ENCODE measurements at regions not wholly inside any gene's neighbourhood (a gene's known extent, or its start where the extent isn't known, plus 50 kb on each side); places are given as distances from the start of the nearest gene placed in this dataset.
"Not testable (repeated sequence)": the region's sequence is repeated elsewhere in the genome, so short reads cannot be mapped to it uniquely, and the experiment has no call there.

DNA sequence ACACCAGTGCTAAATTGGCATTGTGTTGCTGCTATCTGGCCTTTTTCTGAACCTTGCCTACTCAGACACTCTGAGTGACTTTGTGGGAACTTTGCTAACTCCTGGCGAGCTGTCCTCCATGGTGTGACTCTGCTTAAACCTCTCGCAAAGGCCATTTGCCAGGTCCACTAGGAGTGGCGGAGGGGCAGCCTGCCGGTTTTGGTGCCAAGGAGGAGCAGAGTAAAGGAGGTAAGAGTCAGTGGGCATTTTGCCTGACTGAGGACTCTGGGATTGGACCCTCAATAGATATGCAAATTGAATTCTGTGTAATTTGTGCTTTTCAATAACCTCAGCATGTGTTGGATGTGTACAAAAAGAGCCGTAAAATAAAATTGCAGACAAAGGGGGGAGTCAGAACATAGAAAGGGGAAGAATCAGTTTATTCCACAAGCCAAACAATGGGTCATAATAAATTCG lies 386.6 kb upstream of the NFIA start:
- H3K27ac ChIP-seq = no peak overlapping the region
- no peak for DNase-seq (ENCODE audit: low read depth, low spot score)

DNA sequence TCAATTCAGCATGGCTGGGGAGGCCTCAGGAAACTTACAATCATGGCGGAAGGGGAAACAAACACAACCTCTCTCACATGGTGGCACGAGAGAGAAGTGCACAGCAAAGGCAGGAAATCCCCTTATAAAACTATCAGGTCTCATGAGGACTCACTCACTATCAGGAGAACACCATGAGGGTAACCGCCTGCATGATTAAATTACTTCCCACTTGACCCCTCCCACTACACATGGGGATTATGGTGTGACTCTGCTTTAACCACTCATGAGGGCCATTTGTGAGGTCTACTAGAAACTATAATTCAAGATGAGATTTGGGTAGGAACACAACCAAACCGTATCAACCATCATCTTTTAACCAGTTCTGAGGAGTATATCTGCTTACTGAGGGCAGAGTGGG lies 387.4 kb upstream of the NFIA start:
- no peak for DNase-seq (ENCODE audit: low read depth, low spot score)

DNA sequence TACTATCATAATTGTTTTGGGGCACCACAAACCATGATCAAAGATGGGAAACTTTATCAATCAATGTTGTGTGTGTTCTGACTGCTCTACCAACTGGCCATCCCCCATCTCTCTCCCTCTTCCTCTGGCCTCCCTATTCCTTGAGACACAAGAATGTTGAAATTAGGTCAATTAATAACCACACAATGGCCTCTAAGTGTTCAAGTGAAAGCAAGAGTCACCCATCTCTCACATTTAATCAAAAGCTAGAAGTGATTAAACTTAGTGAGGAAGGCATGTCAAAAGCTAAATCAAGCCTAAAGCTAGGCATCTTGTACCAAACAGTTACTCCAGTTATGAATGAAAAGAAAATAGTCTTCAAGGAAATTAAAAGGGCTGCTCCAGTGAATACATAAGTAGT lies 390.3 kb upstream of the NFIA start:
- no peak for DNase-seq (ENCODE audit: low read depth, low spot score)
- no peak overlapping the region for H3K27ac ChIP-seq

More for the DNA sequence above, 387.4 kb upstream of the NFIA start:
- H3K27ac ChIP-seq = no peak overlapping the region

DNA sequence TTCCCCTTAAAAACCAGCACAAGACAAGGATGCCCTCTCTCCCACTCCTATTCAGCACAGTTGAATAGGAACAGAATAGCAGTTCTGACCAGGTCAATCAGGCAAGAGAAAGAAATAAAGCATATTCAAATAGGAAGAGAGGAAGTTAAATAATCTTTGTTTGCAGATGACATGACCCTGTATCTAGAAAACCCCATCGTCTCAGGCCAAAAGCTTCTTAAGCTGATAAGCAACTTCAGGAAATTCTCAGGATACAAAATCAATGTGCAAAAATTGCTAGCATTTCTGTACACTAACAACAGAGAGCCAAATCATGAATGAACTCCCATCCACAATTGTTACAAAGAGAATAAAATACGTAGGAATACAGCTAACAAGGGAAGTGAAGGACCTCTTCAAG lies 394.1 kb upstream of the NFIA start:
- not testable (repeated sequence) for DNase-seq (ENCODE audit: low read depth, low spot score); H3K27ac ChIP-seq

DNA sequence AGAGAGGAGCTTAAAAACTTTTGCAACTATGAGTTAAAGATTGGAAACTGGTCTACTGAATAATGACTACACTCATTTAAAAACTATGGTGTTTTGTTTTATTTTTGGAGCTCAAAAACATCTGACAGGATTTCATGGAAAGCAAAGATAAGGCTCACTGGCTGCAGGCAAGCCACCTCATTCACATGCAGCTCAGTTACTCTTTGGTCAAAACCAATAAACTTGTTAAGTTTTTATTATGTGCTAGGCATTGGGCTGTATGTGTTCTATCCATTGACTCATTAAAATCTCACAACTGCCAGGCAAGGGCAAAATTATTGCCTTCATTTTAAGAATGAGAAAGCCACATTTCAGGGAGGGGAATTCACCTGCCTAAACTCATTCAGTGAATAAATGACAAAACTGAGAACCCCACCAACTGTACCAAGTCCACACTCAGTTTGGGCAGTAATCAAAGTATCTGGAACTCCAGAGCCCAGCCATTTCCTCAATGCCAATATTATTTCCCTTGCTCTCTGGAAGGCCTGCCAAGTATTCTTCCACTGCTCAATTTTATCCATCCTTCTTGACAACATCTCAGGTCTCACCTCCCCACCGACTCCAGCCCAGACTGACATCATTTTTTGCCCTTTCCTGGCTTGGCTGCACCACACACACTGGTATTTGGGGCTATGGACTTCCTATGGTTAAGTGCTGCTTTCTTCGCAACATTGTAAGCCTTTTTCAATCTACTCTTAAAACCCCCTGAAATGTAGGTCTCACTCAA lies 401.1 kb upstream of the NFIA start:
- no peak overlapping the region for H3K27ac ChIP-seq

DNA sequence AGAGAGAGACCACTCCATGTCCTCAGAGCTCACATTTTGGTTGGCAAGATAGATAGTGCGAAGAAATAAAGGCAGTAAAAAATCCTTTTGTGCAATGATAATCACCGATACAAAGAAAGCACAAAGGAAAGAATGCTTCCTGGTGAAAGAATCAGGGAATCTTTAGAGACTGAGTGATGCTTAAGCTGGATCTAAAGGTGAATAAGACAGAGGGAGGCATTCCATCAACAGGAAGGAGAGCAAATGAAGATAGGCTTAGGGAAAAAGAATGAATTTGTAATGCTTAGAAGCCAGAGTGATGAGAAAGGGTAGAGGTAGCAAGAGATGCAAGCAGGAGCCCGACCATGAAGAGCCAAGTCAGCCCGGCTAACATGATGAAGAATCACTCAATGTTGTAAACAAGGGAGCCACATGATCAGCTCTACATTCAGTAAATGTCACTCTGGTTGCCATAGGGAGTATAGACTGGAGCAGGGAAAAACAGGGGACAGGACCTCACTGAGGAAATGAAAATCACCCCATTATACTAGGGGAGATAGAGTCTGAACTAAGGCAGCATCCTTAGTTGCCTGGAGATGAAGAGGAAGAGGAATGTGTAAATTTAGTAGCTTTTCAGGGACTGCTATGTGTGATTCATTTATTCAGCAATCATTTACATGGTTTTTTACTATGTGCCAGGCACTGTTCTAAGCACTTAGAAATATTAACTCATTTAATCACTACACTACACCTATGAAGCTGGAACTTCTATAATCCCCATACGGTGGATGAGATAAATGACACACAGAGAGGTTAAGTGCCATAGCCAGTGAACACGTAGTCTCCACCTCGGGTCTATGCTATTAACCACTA lies 402.6 kb upstream of the NFIA start:
- H3K27ac ChIP-seq = no peak overlapping the region
- no peak for DNase-seq (ENCODE audit: low read depth, low spot score)

More for the DNA sequence above, 401.1 kb upstream of the NFIA start:
- no peak for DNase-seq (ENCODE audit: low read depth, low spot score)

DNA sequence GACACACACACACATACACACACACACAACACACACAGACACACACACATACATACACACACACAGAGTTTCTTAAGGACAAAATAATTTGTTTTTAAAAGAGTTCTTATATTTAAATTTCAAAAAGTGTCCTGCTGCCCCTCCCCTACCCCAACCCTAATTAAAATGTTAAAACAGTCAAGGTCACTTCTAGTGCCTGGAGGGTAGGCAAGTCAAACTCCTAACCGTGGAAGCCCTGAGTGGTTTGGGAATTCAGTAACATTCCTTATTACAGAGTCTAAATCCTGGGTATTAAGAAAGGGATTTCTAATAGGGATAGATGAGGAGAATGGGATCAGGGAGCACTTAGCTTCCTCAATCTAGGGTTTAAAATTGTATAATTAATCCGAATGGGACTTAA lies 403.6 kb upstream of the NFIA start:
- DNase-seq (ENCODE audit: low read depth, low spot score) = no peak
- no peak overlapping the region for H3K27ac ChIP-seq

DNA sequence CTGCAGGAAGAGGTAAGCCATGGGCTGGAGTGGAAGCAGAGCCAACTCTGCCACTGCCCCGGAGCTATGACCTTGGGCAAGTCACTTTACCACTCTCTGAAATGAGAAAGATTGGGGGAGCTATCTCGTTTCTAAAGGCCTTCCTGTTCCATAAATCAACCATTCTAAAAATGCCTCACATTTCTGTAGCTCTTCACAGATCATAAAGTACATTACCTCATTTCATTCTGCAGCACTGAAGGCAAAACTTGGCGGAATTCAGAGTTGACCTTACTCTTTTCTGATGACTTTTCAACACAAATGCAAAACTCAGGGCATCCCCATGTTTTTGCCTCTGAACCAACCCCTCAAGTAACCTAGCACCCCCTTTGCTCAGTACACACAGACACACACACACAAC lies 404.0 kb upstream of the NFIA start:
- DNase-seq (ENCODE audit: low read depth, low spot score) = no peak
- H3K27ac ChIP-seq = no peak overlapping the region

DNA sequence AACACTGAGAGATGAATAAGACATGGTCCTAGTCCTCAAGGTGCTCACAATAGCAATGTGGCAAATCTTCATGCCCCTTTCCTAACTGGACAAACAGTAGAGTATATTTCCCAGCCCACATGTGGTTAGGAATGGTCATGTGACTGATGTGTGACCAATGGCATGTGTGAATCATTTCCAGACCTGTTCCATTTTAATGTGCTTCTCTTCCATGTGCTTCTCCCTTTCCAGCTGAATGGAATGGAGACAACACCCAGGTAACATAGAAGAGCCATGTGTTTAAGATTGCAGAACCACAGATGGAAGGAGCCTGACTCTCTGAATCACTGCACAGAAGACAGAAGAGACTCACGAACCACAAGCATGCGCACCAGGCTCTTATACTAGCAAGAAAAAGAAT lies 409.9 kb upstream of the NFIA start:
- no peak for DNase-seq (ENCODE audit: low read depth, low spot score)
- no peak overlapping the region for H3K27ac ChIP-seq

DNA sequence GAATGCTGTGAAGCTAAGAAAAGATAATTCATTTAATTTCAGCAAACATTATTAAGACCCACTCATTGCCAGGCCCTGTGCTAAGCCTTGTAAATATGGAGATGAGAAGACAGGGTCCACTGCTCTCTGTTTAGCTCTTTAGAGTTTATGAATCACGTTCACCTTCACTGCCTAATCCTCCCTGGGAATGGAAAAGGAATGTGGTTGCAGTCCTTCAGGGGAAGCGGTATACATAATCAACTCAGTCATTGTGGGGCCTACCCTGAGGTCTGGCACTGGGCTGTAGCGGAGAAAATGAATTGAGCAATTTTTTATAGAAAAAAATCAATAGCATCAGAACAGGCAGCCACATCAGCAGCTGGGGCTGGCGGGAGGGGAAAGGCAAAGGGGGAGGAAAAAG lies 412.1 kb upstream of the NFIA start:
- DNase-seq (ENCODE audit: low read depth, low spot score) = no peak
- H3K27ac ChIP-seq = no peak overlapping the region

DNA sequence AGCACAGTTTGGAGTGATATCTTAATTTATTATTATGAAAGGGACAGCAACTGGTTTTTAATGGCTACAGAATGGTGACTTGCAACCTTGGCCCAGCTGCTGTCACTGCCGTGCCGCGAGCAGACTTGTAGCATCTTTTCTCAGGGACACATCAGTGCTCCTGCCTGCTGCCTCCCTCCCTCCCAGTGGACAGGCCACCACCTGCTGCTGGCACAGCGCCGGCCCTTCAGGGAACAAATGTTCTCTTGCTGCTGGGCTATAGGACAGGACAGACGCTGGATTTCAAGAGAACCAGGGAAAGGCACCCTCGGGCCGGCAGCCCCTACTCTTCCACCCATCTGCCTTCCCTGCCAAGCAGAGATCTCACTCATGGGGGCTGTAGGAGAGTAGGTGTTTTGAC lies 413.8 kb upstream of the NFIA start:
- no peak for DNase-seq (ENCODE audit: low read depth, low spot score)
- no peak overlapping the region for H3K27ac ChIP-seq

DNA sequence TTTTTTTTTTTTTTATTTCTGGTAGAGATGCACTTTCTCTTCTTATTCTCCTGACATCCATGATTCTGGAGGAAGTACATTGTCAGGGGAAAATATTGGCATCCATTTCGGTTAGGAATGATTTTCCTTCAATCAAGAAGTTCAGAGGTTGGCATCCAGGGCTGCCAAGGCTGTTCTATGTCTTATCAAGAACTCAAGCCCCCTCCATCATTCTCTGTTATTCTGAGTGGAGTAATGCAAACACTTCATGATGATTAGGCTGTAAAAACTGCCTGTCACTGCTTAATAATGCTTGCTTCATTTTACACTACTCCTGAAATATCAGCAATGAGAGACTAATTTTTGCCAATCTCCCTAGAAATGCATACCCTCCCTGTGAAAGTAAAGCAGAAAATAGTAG lies 417.1 kb upstream of the NFIA start:
- H3K27ac ChIP-seq = no peak overlapping the region

DNA sequence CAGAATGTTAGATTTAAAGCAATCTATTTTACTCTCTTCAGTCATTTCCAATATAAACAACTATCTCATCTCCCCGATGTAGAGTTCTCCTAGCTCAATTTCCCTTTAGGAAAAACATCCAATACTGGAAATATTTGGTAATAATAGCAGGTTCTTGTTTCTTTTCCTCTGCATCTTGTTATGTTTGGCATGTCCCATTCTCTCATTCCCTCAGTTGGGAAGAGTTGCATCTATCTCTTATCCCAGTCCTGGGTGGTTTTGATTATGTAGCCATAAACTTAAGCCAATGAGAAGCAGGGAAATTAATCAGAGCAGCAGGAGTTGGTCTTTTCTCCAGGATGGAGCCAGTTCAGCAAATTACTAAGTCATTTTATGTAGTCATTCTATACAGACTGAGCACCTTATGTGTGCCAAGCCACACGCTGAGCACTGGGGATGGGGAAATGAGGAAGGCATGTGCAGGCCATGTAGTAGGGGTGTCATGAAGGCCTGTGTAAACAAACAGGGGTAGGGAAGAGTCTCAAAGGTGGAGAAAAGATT lies 418.2 kb upstream of the NFIA start:
- DNase-seq (ENCODE audit: low read depth, low spot score) = no peak
- H3K27ac ChIP-seq = no peak overlapping the region

More for the DNA sequence above, 417.1 kb upstream of the NFIA start:
- no peak for DNase-seq (ENCODE audit: low read depth, low spot score)

DNA sequence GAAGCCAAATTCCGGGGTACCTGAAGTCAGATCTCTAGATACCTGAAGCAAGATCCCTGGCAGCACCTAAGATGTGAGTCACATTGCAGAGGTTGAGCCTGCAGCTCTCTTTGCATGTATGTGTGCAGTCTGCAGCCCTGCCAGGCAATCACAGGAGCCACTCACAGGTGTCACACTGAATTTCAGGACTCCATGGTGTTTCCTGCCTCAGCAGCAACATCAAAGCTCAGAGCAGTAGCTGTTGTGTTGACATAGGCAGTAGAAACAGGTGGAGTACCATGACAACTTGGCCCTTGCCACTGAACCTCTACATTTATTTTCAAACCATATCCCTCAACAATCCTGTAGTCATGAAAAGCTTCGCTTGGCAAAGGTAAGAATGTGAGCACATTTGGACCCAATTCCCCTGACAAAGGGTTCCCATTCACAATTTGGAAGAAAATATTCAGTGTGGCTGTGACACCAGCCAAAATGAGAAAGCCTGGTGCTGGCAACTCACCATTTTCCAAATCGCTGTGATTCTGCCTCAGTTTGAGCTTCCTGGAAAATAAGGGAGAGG lies 419.8 kb upstream of the NFIA start:
- no peak for DNase-seq (ENCODE audit: low read depth, low spot score)
- H3K27ac ChIP-seq = no peak overlapping the region

DNA sequence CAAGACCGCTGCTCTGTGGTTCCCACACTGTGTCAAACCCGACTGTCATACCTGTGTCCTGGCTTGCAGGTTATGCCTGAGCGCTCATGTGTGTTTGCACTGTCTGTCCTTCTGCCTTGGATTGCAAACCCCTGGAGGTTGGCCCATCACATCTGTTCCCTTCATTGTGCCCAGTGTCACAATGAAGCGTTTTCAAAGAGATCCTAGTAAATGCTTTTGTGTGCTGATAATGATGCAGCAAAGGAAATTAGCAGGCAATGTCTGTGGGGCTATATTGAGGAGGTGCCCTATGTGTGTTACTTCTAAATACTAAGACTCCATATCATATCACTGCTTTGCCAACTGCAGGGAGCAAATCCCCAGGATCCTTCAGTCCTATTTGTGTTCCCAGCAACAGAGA lies 424.4 kb upstream of the NFIA start:
- H3K27ac ChIP-seq = no peak overlapping the region
- DNase-seq (ENCODE audit: low read depth, low spot score) = no peak

DNA sequence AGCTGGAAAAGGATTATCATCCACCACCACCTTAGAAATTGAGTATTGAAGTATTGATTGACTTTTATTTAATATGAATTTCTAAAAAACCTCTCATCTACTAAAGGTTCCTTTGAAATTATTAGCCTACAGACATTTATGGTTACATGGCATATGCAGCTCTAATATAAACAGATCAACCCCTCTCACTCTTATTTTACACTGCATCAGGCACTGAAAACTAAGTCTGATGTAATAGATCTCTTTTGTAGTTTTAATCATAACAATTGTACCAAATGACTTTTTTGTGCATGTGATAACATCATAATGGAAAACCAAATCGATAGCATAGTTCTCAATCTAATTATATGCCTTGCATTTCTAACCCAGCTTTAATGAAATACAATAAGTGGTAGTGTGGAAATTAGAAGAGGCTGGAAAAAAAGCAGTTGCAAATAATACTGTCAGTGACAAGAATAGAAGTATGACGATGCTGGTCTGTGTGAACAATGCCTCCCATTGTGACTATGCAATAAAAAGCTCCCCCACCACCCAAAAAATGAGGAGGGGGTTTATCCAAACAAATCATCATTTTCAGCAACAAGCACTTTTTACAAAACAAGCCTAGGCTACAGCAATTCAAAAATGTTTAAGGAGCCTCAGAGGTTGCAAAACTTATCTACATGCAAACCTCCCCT lies 426.5 kb upstream of the NFIA start:
- H3K27ac ChIP-seq = no peak overlapping the region
- no peak for DNase-seq (ENCODE audit: low read depth, low spot score)

DNA sequence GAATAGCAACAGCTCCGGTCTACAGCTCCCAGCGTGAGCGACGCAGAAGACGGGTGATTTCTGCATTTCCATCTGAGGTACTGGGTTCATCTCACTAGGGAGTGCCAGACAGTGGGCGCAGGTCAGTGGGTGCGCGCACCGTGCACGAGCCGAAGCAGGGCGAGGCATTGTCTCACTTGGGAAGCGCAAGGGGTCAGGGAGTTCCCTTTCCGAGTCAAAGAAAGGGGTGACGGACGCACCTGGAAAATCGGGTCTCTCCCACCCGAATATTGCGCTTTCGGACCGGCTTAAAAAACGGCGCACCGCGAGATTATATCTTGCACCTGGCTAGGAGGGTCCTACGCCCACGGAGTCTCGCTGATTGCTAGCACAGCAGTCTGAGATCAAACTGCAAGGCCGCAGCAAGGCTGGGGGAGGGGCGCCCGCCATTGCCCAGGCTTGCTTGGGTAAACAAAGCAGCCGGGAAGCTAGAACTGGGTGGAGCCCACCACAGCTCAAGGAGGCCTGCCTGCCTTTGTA lies 442.3 kb upstream of the NFIA start:
- DNase-seq (ENCODE audit: low read depth, low spot score) = not testable (repeated sequence)
- H3K27ac ChIP-seq = peak overlapping the region; percentile 88

DNA sequence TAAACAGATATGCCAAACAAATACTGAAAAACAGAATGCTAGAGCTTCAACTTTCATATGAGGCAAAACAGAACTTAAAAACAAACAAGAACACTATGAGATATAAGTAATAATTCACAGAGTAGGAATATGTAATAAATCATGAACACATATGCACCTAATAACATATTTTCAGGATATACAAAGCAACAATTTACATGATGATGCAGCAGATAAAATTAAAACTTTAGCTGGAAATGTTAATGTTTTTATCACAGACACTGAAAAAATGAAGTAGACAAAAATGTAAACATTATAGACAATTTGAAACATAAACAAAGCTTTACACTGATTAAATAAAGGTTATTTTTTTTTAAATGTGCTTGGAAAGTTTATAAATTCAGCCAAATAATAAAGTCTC lies 443.1 kb upstream of the NFIA start:
- peak overlapping the region; percentile 88 for H3K27ac ChIP-seq
- DNase-seq (ENCODE audit: low read depth, low spot score) = no peak

DNA sequence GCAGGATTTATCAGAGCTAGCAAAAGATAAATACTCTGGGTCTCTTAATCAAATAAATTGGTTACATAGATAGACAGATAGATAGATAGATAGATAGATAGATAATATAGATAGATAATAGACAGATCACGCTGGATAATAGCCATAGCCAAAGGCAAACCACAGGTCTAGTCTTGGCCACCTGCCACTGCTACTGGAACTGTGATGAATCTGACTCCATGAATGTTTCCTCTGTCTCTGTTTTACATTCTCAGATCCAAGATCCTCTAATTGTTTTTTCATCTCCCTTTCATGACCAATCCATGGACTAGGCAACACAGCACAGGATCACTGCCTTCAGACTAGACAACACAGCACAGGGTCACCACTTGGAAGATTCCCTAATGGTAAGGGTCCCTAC lies 444.7 kb upstream of the NFIA start:
- H3K27ac ChIP-seq = peak overlapping the region; percentile 26
- DNase-seq (ENCODE audit: low read depth, low spot score) = no peak

DNA sequence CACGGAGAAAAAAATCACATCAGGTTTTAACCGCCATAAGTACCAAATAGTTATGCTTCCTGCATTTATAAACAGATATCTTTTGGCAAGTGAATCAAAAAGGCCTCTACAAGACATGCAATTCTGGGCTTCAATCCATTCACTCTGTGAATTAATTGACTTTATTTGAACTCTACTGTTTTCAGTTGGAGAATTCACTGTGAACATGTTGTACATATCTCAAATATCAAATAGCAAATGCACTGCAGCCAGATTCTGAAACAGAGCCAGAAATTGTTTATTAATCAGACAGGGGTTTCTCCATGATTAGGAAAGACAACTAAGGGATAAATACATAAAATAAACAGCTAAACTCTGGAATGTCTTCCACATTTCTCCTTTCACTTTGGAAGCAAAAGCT lies 445.4 kb upstream of the NFIA start:
- H3K27ac ChIP-seq = no peak overlapping the region
- DNase-seq (ENCODE audit: low read depth, low spot score) = no peak

Measured in epithelial cell of prostate (primary cell).